Left forelimb (tissue), 1 donor: ENCODE measurements at regions not wholly inside any gene's neighbourhood (a gene's known extent, or its start where the extent isn't known, plus 50 kb on each side); places are given as distances from the start of the nearest gene placed in this dataset.

Source experiments
- DNase-seq: peaks from one replicate; pipeline ENCODE4 v3.0.0-alpha.2; 2018; ENCODE audit warnings: low spot score

DNA sequence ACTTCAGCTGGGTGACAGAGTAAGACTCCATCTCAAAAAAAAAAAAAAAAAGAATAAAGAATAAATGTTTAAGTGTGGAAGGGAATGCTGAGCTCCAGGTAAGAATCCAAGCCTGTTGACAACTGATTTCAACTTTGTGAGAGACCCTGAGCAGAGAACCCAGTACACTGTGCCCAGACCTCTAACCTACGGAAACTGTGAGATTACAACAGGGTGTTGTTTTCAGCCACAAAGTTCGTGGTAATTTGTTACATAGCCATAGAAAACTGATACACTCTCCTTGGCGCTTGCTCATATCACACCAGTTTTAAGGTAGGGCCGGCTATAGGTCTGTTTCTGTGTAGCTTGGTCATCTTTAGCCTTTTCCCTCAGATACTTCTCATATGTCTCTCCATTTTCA lies 98.4 kb upstream of the PAPOLG start:
- no peak for DNase-seq

- no peak for DNase-seq
Measured at GRCh38 chr2:60659026-60659425, 97.0 kb upstream of the PAPOLG start.

DNA sequence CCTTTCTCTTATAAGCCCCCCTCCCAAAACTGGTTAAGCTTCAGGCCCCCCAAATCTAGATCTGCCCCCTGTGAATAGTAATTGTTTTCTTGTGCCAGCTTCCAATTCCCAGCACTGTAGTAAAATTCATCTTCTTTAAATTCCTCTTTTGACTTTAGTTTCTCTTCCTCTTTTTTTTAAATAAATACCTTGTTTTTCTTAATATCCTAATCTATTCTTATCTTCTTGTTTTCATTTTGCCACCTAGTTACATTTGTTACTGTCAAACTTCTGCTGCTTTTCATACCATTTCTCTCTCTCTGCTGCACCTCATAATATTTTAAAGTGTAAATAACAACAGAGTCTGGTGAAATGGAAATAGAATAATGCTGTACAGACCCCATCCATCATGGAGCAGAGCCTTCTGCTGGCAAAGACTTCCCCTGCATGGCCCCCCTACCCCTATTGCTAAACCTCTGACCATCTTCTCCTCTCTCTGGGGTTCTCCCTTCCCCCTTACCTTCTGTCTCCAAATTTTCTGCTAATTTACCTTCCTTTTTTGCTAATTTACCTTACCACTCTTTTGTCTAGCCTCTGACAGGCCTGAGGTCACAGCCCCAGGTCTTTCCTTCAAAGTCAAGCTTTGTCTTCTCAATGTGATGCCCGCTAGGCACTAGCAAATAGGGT lies 94.9 kb upstream of the PAPOLG start:
- no peak for DNase-seq

- DNase-seq: no peak
Measured at GRCh38 chr2:60662781-60663180, 93.3 kb upstream of the PAPOLG start.

GRCh38 chr2:60671966-60672365 lies 84.1 kb upstream of the PAPOLG start:
- no peak for DNase-seq

GRCh38 chr2:60674524-60675165 lies 81.4 kb upstream of the PAPOLG start:
- peak; percentile 84 for DNase-seq

GRCh38 chr2:60675301-60675700 lies 80.8 kb upstream of the PAPOLG start:
- DNase-seq: no peak

GRCh38 chr2:60676706-60677330 lies 79.2 kb upstream of the PAPOLG start:
- no peak for DNase-seq

DNA sequence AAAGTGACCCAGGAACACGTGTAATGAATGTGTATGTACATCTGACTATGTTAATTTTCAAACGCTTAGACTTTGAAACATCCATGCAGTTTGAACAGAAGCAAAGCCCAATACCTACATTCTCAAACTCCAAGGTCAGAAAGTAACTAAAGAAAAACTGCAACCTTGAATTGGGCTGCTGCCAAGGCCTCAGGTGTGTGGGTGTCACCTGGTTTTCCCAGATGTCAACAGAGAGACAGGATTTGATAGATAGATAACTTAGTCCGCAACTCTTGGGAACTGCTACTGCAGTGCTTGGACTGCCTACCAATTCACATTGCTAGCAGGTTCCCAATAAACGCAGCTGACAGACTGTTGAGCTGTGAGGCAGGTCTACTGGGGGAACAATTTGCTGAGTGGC lies 78.7 kb upstream of the PAPOLG start:
- DNase-seq: no peak

DNA sequence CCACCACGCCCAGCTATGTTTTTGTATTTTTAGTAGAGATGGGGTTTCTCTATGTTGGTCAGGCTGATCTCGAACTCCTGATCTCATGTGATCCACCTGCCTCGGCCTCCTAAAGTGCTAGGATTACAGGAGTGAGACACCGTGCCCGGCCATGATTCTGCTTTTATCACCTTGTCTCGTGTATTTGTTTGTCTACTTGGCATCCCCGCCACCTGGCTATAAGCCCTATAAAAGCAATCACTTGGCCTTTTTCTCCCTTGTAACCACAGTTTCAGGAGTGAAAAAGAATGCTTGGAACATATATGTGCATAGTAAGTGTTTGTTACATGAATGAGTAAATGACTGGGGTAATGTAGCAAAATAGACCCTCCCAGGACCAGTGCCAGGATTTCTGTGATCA lies 77.5 kb upstream of the PAPOLG start:
- no peak for DNase-seq

DNA sequence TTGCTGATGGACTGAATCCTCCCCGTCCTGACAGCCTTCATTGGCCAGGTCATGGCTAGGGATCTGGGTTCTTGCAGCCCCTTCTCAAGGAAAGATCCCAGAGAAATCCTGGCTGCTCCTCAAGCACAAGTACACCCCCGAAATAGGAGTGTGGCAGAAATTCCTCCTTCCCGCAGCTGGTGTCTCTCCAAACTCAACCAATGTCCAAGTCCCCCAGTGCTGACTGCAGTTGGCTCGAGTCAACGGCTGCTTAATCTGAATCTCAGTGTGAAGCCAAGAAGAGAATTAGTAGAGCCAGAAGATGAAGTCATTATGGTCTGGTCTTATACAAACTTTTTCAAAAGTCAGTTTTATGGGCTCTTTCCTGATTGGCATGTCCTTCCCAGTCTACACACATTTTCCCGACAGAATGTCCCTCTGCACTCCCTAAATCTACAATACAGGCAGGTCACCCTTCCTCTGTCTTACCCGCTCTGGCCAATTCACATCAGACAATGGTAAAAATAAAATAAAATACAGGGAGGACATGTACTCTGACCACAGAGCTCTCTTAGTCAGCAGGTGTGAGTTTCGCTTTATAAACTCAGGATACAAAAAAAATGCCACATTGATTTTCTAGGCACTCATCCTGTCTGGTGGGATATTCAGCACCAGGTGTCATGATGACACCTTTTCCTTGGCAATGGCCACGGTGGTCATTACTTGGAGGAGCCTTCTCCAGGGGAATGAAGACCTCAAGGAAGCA lies 76.9 kb upstream of the PAPOLG start:
- peak; percentile 68 for DNase-seq

DNA sequence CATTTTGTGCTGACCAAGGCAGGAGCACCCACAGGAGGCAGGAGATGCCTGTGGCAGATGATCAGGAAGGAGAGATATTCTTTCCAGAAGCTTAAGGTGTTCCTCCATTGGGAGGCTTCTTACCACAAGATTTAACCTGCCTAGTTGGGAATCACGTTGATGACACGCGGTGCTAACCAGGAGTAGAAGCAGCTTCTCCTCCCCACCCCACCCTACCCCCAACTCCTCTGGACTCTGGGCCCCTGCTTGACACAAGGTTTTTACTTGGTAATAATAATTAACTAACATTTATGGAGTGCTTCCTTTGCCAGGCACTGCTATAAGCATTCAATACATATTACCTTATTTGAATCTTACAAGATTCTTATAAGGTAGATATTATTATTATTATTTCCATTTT lies 62.5 kb upstream of the PAPOLG start:
- no peak for DNase-seq

- DNase-seq: no peak
Measured at GRCh38 chr2:60695793-60696192, 60.3 kb upstream of the PAPOLG start.

DNA sequence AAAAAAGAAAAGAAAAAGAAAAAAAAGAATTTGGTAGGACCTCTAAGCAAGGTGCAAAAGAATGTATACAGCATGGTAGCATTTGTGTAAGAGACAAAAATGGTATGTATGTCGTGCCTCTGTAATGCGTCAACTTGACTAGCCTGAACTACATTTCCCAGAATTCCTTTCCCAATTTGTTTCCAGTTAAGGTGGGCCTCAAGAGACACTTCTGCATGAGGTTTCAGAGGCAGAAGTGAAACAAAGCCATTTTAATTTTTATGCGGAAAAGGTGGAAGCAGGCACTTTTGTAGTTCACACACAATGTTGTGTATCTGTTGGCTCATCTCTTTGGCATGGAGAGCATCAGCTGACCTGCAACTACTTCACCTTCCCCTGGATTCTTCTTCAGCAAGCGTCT lies 56.5 kb upstream of the PAPOLG start:
- DNase-seq: no peak

GRCh38 chr2:60706021-60706420 lies 50.0 kb upstream of the PAPOLG start:
- no peak for DNase-seq
